ENCODE measurements at regions not wholly inside any gene's neighbourhood (a gene's known extent, or its start where the extent isn't known, plus 50 kb on each side); places are given as distances from the start of the nearest gene placed in this dataset.
"Not testable (repeated sequence)": the region's sequence is repeated elsewhere in the genome, so short reads cannot be mapped to it uniquely, and the experiment has no call there.

DNA sequence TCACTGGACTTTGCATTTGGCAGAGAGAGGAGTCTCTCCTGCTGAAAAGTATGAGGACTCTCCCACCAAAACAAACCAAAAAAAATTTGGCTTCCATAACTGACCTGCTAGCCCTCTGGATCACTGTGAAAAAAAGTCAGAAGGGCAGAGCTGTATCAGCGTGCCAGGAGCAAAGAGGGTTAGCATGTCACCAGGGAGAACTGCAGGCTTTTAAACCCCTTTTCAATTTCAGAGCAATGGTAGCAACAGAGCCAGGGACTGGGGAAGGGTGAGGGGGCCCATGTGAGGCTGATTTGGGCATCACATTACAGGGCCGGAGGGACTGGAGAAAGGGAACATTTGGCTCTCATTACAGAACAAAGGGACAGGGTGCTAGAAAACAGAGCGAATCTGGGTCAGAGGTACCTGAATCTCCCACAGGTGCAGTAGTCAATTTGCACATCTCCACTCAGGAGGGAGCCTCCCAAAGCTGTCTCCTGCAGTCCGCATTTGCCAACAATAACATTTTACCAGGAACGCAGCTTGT is 185.7 kb upstream of the EYA4 start:
- no peak for DNase-seq

DNA sequence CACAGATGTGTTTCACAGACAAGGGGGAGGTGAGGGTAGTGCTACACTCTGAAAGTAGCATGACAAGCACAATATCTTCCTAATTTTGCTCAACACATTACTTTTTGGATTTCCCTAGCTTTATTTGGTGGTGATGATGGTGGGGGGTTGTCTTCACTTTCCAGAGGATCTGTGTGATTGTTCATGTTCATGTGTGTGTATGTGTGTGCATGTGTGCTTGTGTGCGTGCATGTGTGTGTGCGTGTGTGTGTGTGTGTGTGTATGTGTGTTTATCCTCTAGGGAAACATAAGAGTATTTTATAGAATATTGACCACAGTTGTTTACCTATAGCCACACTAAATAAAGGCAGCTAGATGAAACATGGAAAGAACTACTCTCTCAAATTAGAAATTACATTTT is 183.8 kb upstream of the EYA4 start:
- DNase-seq, result no peak

DNA sequence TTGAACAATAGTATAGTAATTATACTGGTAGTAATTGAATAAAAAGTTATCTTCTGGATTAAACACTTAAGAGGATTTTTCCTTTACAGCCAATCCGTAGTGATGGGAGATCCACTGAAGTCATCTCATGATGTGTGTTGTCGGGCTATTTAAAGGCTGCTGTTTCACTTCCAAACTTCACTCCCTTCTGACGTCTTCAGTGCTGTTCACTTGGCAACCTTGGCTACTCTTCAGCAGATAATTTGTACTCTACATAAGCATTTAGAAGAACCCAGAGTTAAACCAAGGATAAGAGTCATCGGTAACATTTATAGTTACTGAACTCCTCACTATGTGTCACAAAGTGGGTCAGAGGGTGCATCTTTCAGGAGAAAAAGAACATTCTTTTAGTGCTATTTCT is 179.1 kb upstream of the EYA4 start:
- DNase-seq, result peak; percentile 16

DNA sequence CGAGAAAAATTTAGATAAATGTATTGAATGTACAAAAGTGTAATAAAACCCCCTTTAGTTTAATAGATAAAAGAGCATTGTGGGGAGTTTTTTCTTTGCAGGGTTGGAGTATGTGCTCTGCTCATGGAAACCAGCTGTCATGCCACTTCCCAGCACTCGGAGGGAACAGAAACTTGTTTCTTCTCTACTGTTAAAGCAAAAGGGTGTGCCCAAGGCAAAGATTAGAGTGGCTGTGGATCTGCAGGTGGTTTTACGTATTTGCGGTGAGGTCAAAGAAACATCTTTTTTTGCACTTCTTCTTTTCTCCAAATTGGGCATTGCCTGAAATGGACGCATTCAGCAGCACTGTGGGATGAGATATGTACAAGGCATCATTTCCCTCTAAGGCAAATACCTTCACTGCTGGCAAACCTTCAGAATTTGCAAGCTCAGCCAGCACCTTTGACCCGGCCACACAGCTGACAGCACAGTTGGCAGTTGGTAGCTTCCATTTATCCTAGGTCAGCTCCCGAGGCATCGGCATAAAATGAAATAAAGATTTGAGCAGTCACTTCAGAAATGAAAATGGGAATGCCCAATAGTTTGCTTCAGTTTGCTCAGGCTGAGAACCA is 178.4 kb upstream of the EYA4 start:
- DNase-seq, result peak; percentile 25

DNA sequence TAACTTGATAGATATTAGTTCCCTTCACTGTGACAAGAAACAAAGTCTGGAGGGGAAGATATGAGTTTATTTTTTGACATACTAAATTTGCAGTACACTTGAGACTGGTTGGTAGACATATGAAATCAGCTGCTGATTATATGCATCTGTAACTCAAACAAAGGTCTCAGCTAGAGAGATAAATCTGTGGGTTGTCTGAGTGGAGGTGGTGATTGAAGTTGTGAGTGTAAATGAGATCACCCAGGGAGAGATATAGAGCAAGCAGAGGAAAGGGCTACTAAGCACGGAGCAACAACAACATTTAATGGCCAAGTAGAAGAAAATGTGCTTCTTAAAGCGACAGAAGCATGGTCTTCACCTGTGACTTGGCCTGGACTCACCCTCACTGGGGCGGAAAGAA is 173.2 kb upstream of the EYA4 start:
- no peak for DNase-seq

DNA sequence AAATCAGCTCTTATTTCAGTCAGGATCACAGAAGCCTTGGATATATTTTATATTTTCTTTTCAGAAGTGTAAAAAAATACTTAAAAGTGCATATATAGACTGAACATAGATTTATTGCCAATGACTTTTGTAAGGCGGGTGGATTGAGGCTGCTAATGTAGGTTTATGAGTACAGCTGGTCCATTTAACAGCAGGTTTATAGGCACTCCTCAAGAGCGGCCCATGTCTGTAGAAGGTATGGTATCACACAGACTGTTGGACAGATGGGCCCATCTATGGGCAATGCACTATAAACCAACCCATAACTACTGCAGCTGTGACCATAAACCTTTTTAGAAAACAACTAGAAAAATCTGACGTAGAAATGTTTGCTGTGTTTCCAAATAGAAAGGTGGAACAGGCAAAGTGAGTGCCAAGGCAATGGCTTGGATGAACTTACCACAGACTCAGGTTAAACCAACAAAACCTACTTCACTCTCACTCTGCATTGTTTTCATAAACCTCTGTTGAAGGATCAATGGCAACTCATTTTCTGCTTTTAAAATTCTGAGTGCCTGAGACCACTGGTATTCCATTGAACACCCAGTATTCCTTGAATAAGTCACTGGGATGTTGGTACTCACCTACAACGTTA is 170.6 kb upstream of the EYA4 start:
- DNase-seq, result no peak

DNA sequence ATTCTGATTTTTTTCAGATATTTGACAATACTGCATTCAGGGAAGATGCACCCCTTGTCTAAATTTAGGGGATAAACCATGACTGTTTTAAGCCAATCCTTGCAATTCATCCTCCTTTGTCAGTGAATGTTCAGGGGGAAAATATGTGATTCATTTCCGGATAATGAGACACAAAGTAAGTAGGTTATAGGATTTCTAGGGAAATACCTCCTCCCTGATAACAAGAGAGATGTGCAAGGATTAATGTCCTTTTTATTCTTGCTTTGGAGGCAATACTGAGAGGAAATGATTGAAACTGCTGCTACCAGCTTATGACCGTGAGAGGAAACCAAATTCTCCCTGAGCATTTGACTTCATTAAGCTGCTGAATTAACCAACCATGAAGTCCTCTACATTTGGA is 161.3 kb upstream of the EYA4 start:
- no peak for DNase-seq

DNA sequence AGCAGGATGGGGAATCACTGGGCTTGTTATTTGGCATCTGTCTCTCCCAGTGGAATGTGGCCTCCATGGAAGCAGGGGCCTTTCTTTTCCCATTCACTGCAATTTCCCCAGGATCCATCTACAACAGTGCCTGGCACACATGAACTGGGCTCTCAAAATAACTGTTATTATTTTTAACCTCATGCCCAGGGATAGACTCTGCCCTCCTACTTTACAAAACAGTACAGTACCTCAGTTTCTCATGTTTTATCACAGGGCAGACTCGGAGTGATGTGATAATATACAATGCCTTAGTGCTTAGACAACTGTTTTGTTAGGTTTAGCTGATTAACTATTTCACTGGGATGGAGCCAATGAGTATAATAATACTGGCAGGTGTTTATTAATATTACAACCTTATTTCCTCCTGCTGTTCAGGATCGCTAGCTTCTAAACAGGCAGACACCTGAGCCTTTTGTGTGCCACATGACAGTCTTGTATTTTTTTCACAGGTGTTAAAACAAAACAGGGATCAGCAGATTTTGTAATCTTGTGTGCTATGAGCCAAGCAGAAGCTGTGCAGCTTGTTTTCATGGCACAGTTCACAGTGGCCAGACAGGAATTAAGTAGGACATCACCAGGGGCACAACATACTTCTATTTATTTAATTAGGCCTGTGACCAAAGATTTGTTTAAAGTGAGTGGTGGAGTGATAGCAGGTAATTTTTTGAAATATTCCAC is 157.7 kb upstream of the EYA4 start:
- no peak for DNase-seq

DNA sequence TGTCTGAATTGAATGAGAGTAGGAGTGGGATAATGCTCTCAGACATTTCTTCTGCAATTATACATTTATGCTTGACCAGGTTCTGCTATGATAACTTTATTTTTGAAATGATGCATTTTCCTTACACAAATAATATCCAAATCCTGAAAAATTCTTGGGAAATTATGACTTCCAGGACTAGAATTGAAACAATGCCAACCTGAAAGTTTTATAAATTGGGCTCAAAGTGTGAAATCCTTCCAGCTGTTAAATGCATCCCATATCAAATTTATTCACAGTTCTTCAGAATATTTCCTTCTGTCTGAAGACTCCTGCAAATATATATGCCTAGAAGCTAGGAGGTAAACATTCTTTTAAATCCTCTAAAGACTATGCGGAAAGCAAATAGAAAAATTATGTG is 155.7 kb upstream of the EYA4 start:
- no peak for DNase-seq

DNA sequence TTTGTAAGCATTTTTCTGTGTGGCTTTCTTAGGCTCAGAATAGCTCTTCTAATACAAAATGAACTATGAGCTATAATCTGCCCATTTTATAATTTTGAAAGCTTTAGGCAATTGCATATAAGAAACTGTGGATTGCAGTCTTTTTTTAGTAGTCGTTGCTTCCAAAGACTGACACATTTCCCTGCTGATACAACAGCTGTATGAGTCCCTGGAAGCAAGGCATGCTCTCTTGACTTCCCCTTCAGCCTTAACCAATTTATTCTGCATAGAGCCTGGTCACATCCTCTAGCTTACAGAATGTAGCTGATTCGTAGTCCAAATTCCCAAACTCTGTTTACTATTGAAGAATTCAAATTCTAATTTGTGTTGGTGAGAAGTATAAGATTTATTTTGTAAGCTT is 155.3 kb upstream of the EYA4 start:
- DNase-seq, result no peak

DNA sequence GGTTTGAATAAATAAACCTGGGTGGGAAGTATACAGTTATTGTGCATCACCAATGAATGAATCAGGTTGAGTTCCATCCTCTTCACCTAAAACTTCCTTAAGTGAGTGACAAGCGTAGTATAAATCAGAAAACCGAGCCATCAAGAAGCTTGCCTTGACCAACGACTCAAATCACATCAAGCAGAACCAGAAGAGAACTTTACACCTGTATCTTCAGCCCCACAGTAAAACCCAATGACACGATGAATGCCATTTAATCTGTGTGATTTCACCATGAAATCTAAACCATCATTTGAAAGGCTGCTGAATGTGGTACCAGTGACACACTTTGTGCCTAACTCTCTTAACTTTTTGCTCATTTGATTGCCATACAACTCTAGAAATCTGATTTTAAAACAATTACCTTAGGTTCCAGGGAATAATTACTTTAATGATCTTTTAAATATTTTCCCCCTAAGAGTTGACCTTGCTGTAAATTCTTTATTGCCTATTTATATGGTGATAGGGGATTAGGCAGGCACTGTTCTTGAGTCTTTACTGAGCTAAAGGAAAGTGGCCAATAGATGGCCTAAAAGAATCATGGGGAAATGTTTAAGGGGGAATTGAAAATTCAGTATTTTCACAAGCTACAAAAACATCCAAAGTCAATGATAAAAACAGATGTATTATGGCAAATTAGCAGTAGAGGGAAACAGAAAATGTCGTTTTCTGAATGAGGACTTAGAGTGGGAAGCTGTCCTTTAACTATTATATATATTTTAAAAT is 152.0 kb upstream of the EYA4 start:
- DNase-seq, result no peak

DNA sequence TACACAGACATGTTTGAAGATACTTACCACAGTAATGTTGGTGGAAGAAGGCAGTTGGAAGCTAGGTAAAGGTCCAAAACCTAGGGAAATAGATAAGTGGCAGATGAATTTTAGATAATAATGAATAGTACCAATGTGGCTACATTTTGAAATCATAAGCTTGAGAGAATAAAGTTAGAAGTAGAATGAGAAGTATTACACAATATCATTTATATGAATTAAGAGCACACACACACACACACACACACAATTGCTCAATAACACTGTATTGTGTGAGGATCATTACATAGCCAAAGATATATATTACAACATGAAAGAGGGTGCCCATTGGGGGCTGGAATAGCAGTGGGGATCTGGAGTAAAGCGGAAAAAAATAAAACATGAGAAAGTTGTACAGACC is 149.0 kb upstream of the EYA4 start:
- DNase-seq, result no peak

DNA sequence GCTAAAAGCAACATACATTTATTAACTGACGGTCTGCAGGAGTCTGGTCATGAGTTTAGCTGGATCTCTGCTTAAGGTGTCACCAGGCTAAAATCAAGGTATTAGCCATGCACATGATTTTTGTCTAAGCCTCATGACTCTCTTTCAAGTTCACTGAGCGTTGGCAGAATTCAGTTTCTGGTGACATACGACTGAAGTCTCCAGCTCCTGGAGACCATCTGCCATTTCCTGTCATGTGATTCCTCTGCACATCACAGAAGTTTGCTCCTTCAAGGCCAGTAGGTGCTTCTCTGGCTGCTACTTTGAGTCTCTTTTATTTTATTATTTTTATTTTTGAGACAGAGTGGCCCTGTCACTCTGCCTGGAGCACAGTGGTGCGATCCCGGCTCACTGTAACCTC is 148.4 kb upstream of the EYA4 start:
- no peak for DNase-seq

DNA sequence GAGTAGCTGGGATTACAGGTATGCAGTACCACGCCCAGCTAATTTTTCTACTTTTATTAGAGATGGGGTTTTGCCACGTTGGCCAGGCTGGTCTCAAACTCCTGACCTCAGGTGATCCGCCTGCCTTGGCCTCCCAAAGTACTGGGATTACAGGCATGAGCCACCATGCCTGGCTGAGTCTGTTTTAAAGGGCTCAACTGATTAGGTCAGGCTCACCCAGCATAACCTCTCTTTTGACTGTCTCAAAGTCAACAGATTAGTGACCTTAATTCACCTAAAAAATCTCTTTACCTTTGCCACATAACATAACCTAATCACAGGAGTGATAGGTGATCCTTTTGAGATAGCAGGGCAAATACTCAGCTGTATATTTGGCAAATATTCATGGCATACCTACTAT is 147.9 kb upstream of the EYA4 start:
- not testable (repeated sequence) for DNase-seq

DNA sequence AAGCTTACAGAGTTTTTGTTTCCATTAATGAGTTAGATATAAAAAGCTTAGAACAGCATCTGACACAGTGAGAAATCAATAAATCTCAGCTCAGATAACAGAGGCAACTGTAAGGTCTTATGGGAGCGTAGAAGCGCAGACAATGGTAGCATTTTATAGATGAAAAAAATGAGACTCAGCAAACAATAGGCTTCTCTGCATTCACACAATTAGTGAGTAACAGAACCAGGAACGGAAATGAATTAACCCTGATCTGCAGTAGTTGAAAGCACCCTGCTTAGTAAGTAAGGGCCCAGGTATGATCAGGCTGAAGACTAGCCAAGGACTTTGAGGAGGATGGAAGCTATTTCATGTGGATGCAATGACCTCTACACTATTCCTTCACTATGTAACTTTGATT is 147.2 kb upstream of the EYA4 start:
- DNase-seq, result no peak

DNA sequence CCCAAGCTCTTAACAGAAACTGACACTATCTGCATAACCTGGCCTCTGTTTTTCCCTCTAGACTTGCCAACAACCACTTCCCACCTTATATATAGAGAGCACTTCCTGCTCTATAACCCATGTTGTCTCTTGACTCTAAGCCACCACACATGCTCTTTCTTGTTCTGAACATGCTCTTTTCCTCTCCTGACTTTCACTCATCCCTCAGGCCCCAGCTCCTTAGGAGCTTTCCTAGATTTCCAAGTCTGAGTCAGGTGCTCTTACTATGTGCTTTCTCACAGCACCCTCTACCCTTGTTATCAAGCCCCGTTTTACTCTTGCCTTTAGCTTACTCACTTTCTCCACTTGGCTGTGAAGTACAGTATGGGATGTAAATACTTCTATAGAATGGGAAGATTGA is 143.9 kb upstream of the EYA4 start:
- DNase-seq, result no peak

DNA sequence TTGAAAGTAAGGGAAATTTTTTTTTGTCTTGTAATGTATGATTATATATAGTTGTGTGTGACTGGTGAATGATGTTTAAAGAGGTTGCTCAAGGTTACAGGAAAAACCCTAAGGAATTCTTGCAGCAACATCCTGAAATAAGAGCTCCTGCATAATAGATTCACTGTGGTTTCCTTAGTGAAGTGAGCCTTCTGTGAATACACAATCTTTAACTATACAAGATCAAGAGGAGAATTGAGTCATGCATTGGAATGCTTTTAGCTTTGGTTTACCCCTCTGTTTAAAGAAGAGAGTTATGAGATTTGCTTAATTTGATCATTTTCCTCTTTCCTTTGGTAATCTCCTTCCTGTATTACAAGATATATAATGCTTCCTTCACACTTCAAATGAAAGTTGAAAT is 141.6 kb upstream of the EYA4 start:
- DNase-seq, result no peak

DNA sequence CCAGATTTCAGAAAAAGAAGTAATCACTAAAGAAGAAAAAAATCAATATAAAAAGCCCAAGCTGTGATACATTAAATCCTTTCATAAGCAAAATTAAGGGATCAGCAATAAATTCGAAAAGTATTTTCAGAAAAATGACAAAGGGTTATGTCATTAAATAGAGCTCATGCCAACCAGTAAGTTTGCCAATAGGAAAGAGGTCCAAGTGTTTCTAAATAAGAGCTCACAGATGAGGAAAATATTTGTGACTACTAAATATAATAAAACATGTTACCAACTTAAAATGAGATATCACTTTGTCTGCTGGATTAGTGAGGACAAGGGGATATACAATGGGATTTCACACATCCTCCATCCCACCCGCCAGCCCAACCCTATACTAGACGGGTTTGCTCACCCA is 140.3 kb upstream of the EYA4 start:
- no peak for DNase-seq

DNA sequence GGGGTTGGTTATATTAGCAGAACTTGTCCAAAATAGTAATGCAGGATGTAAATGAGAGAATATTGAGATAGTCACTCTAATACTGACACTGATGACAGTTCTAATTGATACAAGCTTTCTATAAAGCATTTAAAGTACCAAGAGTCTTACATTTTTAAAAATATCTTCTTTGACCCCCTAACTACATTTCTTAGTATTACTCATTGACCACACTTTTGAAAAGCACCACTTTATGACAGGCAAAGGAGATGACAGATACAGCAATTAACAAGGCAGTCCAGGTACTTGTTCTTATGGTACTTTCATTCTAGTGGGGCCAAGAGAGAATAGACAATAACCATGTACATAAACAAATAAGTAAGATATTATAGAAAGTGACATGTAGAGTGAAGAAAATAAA is 139.4 kb upstream of the EYA4 start:
- no peak for DNase-seq

DNA sequence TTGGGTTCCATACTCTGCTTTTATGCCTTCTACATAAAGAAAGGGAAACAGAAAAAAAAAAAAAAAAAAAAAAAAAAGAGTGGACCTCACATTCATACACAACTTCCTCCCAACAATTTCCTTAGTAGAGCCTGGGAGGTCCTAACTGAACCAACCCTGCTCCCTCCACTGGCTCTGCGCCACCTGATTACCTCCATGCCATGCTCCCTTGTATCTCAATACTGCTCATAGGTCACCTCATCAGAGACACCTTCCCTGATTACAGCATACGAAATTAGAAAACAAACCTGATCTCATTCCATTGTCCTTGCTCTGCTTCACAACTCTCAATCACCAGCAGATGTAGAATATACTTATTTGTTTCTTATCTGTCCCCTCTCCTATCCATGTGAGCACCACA is 134.2 kb upstream of the EYA4 start:
- no peak for DNase-seq

DNA sequence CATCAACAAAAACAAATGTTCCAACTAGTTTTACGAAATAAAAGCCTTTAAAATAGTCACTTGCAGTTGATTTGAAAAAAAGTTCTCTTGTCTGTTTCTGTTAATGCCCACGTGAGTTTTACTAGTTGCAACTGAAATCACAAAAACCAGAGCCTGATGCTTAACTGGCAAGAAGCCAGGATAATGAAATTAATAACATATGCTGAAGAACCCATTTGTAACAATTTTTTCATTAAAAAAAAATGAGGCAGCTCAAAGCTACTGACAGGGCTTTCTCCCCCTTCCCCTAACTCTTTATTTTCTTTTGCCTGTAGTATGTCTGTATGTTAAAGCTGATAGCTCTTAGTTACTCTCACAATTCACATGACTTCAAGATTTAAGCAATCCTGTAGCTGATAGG is 132.7 kb upstream of the EYA4 start:
- DNase-seq, result no peak

DNA sequence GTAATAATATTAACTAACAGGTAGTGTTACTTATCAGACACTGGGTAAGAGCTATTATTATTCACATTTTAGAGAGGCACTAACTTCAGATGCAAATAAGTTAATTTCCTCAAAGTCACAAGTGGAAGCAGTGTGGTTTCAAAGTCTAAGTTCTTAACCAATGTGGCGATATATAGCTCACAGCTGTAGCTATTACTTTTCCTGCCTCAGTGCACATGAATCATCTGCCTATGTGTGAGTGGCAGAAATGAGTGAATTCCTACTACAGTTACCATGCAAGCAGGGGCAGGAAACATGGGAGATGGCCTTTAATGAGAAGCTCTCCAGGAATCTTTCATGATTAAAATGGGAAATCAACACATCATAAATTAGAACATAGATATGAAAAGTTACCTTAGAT is 126.2 kb upstream of the EYA4 start:
- no peak for DNase-seq

DNA sequence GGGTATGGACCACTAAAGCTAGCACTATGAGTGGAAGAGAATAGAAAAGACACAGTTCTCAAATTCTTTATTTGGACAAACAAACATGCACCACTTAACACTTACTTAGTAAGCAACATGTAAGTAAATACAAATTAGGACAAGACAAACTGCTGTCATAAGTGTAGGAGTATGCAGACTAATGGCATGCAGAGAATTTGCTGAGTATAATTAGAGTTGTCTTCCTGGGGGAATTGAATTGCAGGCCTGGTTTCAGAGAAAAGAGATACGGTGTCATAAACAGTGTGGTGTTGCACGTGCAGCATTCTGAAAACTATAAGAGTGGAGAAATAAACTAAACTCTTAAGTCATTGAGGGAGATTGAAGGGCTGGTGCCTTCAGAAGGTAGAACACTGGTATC is 125.2 kb upstream of the EYA4 start:
- DNase-seq, result no peak

DNA sequence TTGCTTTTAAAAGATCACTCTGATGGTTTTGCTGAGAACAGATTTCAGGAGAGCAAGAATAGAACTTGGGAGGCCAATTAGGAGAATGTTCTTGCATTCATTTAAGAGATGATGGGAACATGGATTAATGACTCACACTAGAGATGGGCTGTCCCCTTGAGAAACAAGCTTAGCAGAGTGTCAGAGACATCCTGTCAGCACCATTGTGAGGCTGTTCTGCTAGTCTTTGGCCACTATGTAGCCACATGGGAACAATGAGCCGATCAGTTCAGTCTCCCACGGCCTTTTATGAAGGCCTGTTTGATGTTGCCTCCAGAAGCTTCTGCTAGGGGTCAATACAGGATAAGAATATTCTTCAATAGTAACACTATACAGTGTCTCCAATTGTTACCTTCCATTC is 113.0 kb upstream of the EYA4 start:
- no peak for DNase-seq

Data from CD4-positive, alpha-beta T cell treated with Interleukin-21 for 1 hour (primary cell).